Central memory CD8-positive, alpha-beta T cell (primary cell): ENCODE measurements at regions not wholly inside any gene's neighbourhood (a gene's known extent, or its start where the extent isn't known, plus 50 kb on each side); places are given as distances from the start of the nearest gene placed in this dataset.

Source experiments
- ATAC-seq: fragments of 150-1000 bp; cut with Tn5 transposase; replicated peaks from 2 replicates; pipeline ENCODE4 v1.10.0; 2022; ENCODE audit warnings: mild to moderate bottlenecking, moderate FRiP score, moderate number of reproducible peaks; ENCODE audit not compliant: poor library complexity, severe bottlenecking; ENCODE audit errors: extremely low read depth
- DNase-seq, 2 donors: peaks; one replicate each; pipeline ENCODE4 v3.0.0; 2021; ENCODE audit warnings: low spot score in 2 of 2
- H3K27ac Mint-ChIP-seq: one replicate; pipeline ENCODE4 v1.8.0; 2022; ENCODE audit warnings: low read depth, mild to moderate bottlenecking, moderate library complexity, mixed read lengths
- H3K27me3 Mint-ChIP-seq: one replicate; pipeline ENCODE4 v1.8.0; 2022; ENCODE audit warnings: mixed read lengths
- H3K36me3 Mint-ChIP-seq: one replicate; pipeline ENCODE4 v1.8.0; 2022; ENCODE audit warnings: mild to moderate bottlenecking, moderate library complexity, mixed read lengths; ENCODE audit not compliant: insufficient read depth
- H3K4me1 Mint-ChIP-seq: one replicate; pipeline ENCODE4 v1.8.0; 2022; ENCODE audit warnings: mixed read lengths
- H3K4me3 Mint-ChIP-seq: one replicate; pipeline ENCODE4 v1.8.0; 2022; ENCODE audit warnings: mild to moderate bottlenecking, moderate library complexity, mixed read lengths
- H3K9me3 Mint-ChIP-seq: one replicate; pipeline ENCODE4 v1.8.0; 2022; ENCODE audit warnings: mixed read lengths

GRCh38 chr3:106629215-106629832 lies 747.9 kb upstream of the CCDC54 start:
- Mint-ChIP-seq H3K4me1 (no peaks in the 10 kb centered on the region), H3K4me3 (no peak overlapping the region)
- no peak for ATAC-seq

GRCh38 chr3:106631373-106632108 lies 745.7 kb upstream of the CCDC54 start:
- H3K27me3 Mint-ChIP-seq, result no peaks in the 10 kb centered on the region
- H3K36me3 Mint-ChIP-seq, result no peaks in the 10 kb centered on the region
- no peak for ATAC-seq
- H3K27ac Mint-ChIP-seq, result no peak overlapping the region
- H3K4me1 Mint-ChIP-seq, result no peaks in the 10 kb centered on the region
- no peak overlapping the region for H3K4me3 Mint-ChIP-seq
- no peaks in the 10 kb centered on the region for H3K9me3 Mint-ChIP-seq
- no peak for DNase-seq

More at GRCh38 chr3:106629215-106629832, 747.9 kb upstream of the CCDC54 start:
- DNase-seq, result no peak
- no peaks in the 10 kb centered on the region for H3K36me3 Mint-ChIP-seq
- no peaks in the 10 kb centered on the region for H3K27me3 Mint-ChIP-seq
- H3K27ac Mint-ChIP-seq, result no peak overlapping the region
- peaks cover 3% of the 10 kb centered on the region for H3K9me3 Mint-ChIP-seq

- Mint-ChIP-seq H3K27me3 (peaks cover 7% of the 10 kb centered on the region), H3K4me1 (no peaks in the 10 kb centered on the region), H3K36me3 (no peaks in the 10 kb centered on the region), H3K27ac (no peak overlapping the region), H3K9me3 (no peaks in the 10 kb centered on the region), H3K4me3 (no peak overlapping the region)
- DNase-seq (no peak), ATAC-seq (no peak)
These were observed 742.0 kb upstream of the CCDC54 start for GRCh38 chr3:106635271-106635670.

- ATAC-seq (no peak), DNase-seq (no peak)
- H3K4me1 Mint-ChIP-seq, result no peaks in the 10 kb centered on the region
- no peak overlapping the region for H3K27ac Mint-ChIP-seq
- no peak overlapping the region for H3K4me3 Mint-ChIP-seq
- peaks cover 12% of the 10 kb centered on the region for H3K27me3 Mint-ChIP-seq
- no peaks in the 10 kb centered on the region for H3K36me3 Mint-ChIP-seq
- no peaks in the 10 kb centered on the region for H3K9me3 Mint-ChIP-seq
These were observed 741.4 kb upstream of the CCDC54 start for GRCh38 chr3:106635826-106636225.

- H3K4me1 Mint-ChIP-seq, result no peaks in the 10 kb centered on the region
- no peak overlapping the region for H3K27ac Mint-ChIP-seq
- H3K36me3 Mint-ChIP-seq, result no peaks in the 10 kb centered on the region
- DNase-seq, result no peak
- no peak overlapping the region for H3K4me3 Mint-ChIP-seq
- peaks cover 21% of the 10 kb centered on the region for H3K27me3 Mint-ChIP-seq
- no peaks in the 10 kb centered on the region for H3K9me3 Mint-ChIP-seq
- no peak for ATAC-seq
These were observed 736.9 kb upstream of the CCDC54 start for GRCh38 chr3:106640353-106640752.

GRCh38 chr3:106642161-106642560 lies 735.1 kb upstream of the CCDC54 start:
- Mint-ChIP-seq H3K4me3 (no peak overlapping the region), H3K27ac (no peak overlapping the region)
- ATAC-seq, result no peak

GRCh38 chr3:106643684-106644161 lies 733.5 kb upstream of the CCDC54 start:
- no peak for ATAC-seq
- H3K36me3 Mint-ChIP-seq, result no peaks in the 10 kb centered on the region
- no peak for DNase-seq

More at GRCh38 chr3:106642161-106642560, 735.1 kb upstream of the CCDC54 start:
- H3K4me1 Mint-ChIP-seq, result no peaks in the 10 kb centered on the region
- no peak for DNase-seq
- no peaks in the 10 kb centered on the region for H3K9me3 Mint-ChIP-seq
- no peaks in the 10 kb centered on the region for H3K36me3 Mint-ChIP-seq
- peaks cover 39% of the 10 kb centered on the region for H3K27me3 Mint-ChIP-seq

GRCh38 chr3:106673926-106674569 lies 703.2 kb upstream of the CCDC54 start:
- H3K27me3 Mint-ChIP-seq, result peaks cover 2% of the 10 kb centered on the region
- no peak overlapping the region for H3K27ac Mint-ChIP-seq
- H3K36me3 Mint-ChIP-seq, result no peaks in the 10 kb centered on the region
- ATAC-seq, result no peak
- DNase-seq, result no peak
- no peaks in the 10 kb centered on the region for H3K9me3 Mint-ChIP-seq
- no peak overlapping the region for H3K4me3 Mint-ChIP-seq
- no peaks in the 10 kb centered on the region for H3K4me1 Mint-ChIP-seq

More at GRCh38 chr3:106643684-106644161, 733.5 kb upstream of the CCDC54 start:
- H3K4me3 Mint-ChIP-seq, result no peak overlapping the region
- no peak overlapping the region for H3K27ac Mint-ChIP-seq
- no peaks in the 10 kb centered on the region for H3K4me1 Mint-ChIP-seq
- no peaks in the 10 kb centered on the region for H3K9me3 Mint-ChIP-seq
- H3K27me3 Mint-ChIP-seq, result peaks cover 48% of the 10 kb centered on the region

- no peaks in the 10 kb centered on the region for H3K4me1 Mint-ChIP-seq
- no peak for DNase-seq
- no peak for ATAC-seq
- H3K4me3 Mint-ChIP-seq, result no peak overlapping the region
- H3K27ac Mint-ChIP-seq, result no peak overlapping the region
- peaks cover 16% of the 10 kb centered on the region for H3K27me3 Mint-ChIP-seq
- no peaks in the 10 kb centered on the region for H3K9me3 Mint-ChIP-seq
- H3K36me3 Mint-ChIP-seq, result no peaks in the 10 kb centered on the region
These were observed 701.8 kb upstream of the CCDC54 start for GRCh38 chr3:106675451-106675850.

GRCh38 chr3:106678657-106679390 lies 698.4 kb upstream of the CCDC54 start:
- ATAC-seq, result no peak
- H3K27ac Mint-ChIP-seq, result no peak overlapping the region
- peaks cover 36% of the 10 kb centered on the region for H3K27me3 Mint-ChIP-seq

GRCh38 chr3:106683953-106684620 lies 693.2 kb upstream of the CCDC54 start:
- no peaks in the 10 kb centered on the region for H3K9me3 Mint-ChIP-seq
- H3K36me3 Mint-ChIP-seq, result peaks cover 1% of the 10 kb centered on the region
- no peak for ATAC-seq

More at GRCh38 chr3:106678657-106679390, 698.4 kb upstream of the CCDC54 start:
- DNase-seq, result no peak
- no peaks in the 10 kb centered on the region for H3K36me3 Mint-ChIP-seq
- H3K9me3 Mint-ChIP-seq, result no peaks in the 10 kb centered on the region
- H3K4me1 Mint-ChIP-seq, result no peaks in the 10 kb centered on the region
- H3K4me3 Mint-ChIP-seq, result no peak overlapping the region

GRCh38 chr3:106685745-106686144 lies 691.5 kb upstream of the CCDC54 start:
- H3K4me1 Mint-ChIP-seq, result no peaks in the 10 kb centered on the region
- no peaks in the 10 kb centered on the region for H3K9me3 Mint-ChIP-seq
- DNase-seq, result no peak
- no peak overlapping the region for H3K4me3 Mint-ChIP-seq
- H3K27me3 Mint-ChIP-seq, result peaks cover 17% of the 10 kb centered on the region
- no peak for ATAC-seq
- no peak overlapping the region for H3K27ac Mint-ChIP-seq
- peaks cover 1% of the 10 kb centered on the region for H3K36me3 Mint-ChIP-seq

More at GRCh38 chr3:106683953-106684620, 693.2 kb upstream of the CCDC54 start:
- Mint-ChIP-seq H3K27me3 (peaks cover 34% of the 10 kb centered on the region), H3K4me1 (no peaks in the 10 kb centered on the region), H3K4me3 (no peak overlapping the region), H3K27ac (no peak overlapping the region)
- no peak for DNase-seq
